CD4-positive, alpha-beta memory T cell (primary cell): ENCODE measurements at regions not wholly inside any gene's neighbourhood (a gene's known extent, or its start where the extent isn't known, plus 50 kb on each side); places are given as distances from the start of the nearest gene placed in this dataset.
"Not testable (repeated sequence)": the region's sequence is repeated elsewhere in the genome, so short reads cannot be mapped to it uniquely, and the experiment has no call there.

Experiments
- CTCF ChIA-PET: fragments of 350-600 bp; sonication (Branson Sonifier 250); formaldehyde crosslinking; loops from one replicate; lab custom pipeline; 2021; ENCODE audit warnings: inconsistent platforms; ENCODE audit not compliant: partially characterized antibody; lab: Charles Lee
- POLR2A ChIA-PET: fragments of 350-600 bp; sonication (Branson Sonifier 250); formaldehyde crosslinking; loops from one replicate; lab custom pipeline; 2021; ENCODE audit not compliant: partially characterized antibody; lab: Charles Lee
- DNase-seq, 5 donors: peaks; one replicate each; pipeline versions ENCODE4 v3.0.0 to v3.0.0-alpha.2; 2020 to 2022; ENCODE audit warnings: mixed read lengths in 1 of 5
- H3K27ac ChIP-seq: one replicate; pipeline ENCODE4 v1.7.0; 2013; ENCODE audit warnings: low read depth, low read length
- H3K27me3 ChIP-seq: 2 replicates; pipeline ENCODE4 v1.7.0; 2013; ENCODE audit warnings: mild to moderate bottlenecking, low read length, moderate library complexity; ENCODE audit not compliant: insufficient read depth
- H3K36me3 ChIP-seq: 2 replicates; pipeline ENCODE4 v1.7.0; 2013; ENCODE audit warnings: mild to moderate bottlenecking, low read length, moderate library complexity; ENCODE audit not compliant: insufficient read depth
- H3K4me1 ChIP-seq: 2 replicates; pipeline ENCODE4 v1.7.0; 2013; ENCODE audit warnings: mild to moderate bottlenecking, low read length, moderate library complexity; ENCODE audit not compliant: insufficient read depth
- H3K4me3 ChIP-seq, 2 donors: one replicate each; pipeline ENCODE4 v1.7.0; 2013; ENCODE audit warnings: low read length in 2 of 2, mild to moderate bottlenecking in 1 of 2
- H3K9me3 ChIP-seq, 2 donors: one replicate each; pipeline ENCODE4 v1.7.0; 2013; ENCODE audit warnings: low read length in 2 of 2, control low read depth in 1 of 2; ENCODE audit not compliant: control insufficient read depth in 1 of 2
- H3K27ac Mint-ChIP-seq, 7 donors: one replicate each; pipeline ENCODE4 v1.8.0; 2020 to 2021; ENCODE audit warnings: mixed read lengths in 7 of 7, mild to moderate bottlenecking in 6 of 7, inconsistent platforms in 3 of 7, moderate library complexity in 3 of 7
- H3K27me3 Mint-ChIP-seq, 2 donors: one replicate each; pipeline ENCODE4 v1.8.0; 2020 to 2021; ENCODE audit warnings: mixed read lengths in 2 of 2
- H3K36me3 Mint-ChIP-seq, 2 donors: one replicate each; pipeline ENCODE4 v1.8.0; 2020 to 2021; ENCODE audit warnings: mixed read lengths in 2 of 2, inconsistent platforms in 1 of 2, mild to moderate bottlenecking in 1 of 2
- H3K4me1 Mint-ChIP-seq, 4 donors: one replicate each; pipeline ENCODE4 v1.8.0; 2020 to 2021; ENCODE audit warnings: mixed read lengths in 4 of 4, mild to moderate bottlenecking in 1 of 4
- H3K4me3 Mint-ChIP-seq, 8 donors: one replicate each; pipeline ENCODE4 v1.8.0; 2020 to 2021; ENCODE audit warnings: mixed read lengths in 8 of 8, mild to moderate bottlenecking in 7 of 8, moderate library complexity in 6 of 8, inconsistent platforms in 3 of 8
- H3K9me3 Mint-ChIP-seq, 8 donors: one replicate each; pipeline ENCODE4 v1.8.0; 2020 to 2021; ENCODE audit warnings: mixed read lengths in 8 of 8, mild to moderate bottlenecking in 5 of 8, inconsistent platforms in 3 of 8, moderate library complexity in 1 of 8
- intact Hi-C: fragments of 100-400 bp; cut with micrococcal nuclease; formaldehyde crosslinking; loops from one replicate; pipeline ENCODE4 v1.15.1; 2023

DNA sequence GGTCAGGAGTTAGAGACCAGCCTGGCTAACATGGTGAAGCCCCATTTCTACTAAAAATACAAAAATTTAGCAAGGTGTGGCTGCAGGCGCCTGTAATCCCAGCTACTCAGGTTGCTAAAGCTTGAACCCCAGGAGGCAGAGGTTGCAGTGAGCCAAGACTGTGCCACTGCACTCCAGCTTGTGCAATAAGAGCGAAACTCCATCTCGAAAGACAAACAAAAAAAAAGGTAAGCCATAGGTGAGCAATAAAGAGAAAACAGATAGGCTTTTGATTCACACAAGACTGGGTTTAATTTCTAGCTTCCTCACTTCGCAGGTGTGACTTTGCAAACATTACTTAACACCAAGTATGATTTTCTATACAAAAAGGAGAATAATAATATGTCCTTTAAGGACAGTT lies 72.3 kb upstream of the ACBD5 start:
- Mint-ChIP-seq H3K4me3 (no peak overlapping the region), H3K27me3 (peaks cover 1 to 2% of the 10 kb centered on the region in 2 donors), H3K9me3 (no peaks in the 10 kb centered on the region), H3K4me1 (no peaks in the 10 kb centered on the region), H3K36me3 (no peaks in the 10 kb centered on the region), H3K27ac (no peak overlapping the region)
- Histone ChIP-seq H3K36me3 (no peaks in the 10 kb centered on the region), H3K4me1 (no peaks in the 10 kb centered on the region), H3K4me3 (no peak overlapping the region), H3K27ac (no peak overlapping the region), H3K27me3 (no peaks in the 10 kb centered on the region), H3K9me3 (no peaks in the 10 kb centered on the region)
- no peak for DNase-seq
- intact Hi-C loops: no loop called here
- POLR2A ChIA-PET: no interaction called here
- CTCF ChIA-PET: no interaction called here

DNA sequence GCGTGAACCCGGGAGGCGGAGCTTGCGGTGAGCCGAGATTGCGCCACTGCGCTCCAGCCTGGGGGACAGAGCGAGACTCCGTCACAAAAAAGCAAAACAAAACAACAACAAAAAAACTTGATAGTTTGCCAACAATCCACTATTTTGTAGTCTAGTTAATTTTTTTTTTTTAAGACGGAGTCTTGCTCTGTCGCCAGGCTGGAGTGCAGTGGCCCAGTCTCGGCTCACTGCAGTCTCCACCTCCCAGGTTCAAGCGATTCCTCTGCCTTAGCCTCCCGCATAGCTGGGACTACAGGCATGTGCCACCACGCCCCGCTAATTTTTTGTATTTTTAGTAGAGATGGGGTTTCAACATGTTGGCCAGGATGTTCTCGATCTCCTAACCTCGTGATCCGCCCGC lies 71.2 kb upstream of the ACBD5 start:
- intact Hi-C loops, H3K27me3 ChIP-seq, H3K4me1 ChIP-seq, H3K4me1 Mint-ChIP-seq, CTCF ChIA-PET, DNase-seq, H3K27me3 Mint-ChIP-seq, H3K27ac Mint-ChIP-seq, H3K27ac ChIP-seq, H3K9me3 Mint-ChIP-seq, H3K4me3 Mint-ChIP-seq, H3K36me3 Mint-ChIP-seq, POLR2A ChIA-PET, H3K4me3 ChIP-seq, H3K36me3 ChIP-seq, H3K9me3 ChIP-seq: not testable (repeated sequence)

DNA sequence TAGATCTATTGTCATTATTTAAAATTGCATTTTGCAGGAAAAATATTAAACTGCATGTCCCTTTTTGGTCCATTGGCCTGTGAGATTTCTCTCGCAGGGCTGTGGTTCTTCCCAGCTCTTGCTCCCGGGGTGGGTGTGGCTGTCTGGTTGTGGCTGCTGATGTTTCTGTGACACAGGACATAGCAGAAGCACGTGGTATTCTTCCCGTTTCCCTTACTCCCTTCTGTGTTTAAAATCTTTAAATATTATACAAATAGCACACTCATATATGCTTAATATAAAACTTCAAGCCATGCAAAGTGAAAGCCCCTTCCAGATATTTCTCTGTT lies 57.9 kb upstream of the ACBD5 start:
- H3K9me3 Mint-ChIP-seq, H3K9me3 ChIP-seq, H3K27ac Mint-ChIP-seq, POLR2A ChIA-PET, intact Hi-C loops, CTCF ChIA-PET, H3K27ac ChIP-seq, H3K36me3 ChIP-seq, H3K4me1 ChIP-seq, H3K4me1 Mint-ChIP-seq, H3K36me3 Mint-ChIP-seq, H3K4me3 ChIP-seq, H3K27me3 Mint-ChIP-seq, H3K4me3 Mint-ChIP-seq, H3K27me3 ChIP-seq, DNase-seq: not testable (repeated sequence)

DNA sequence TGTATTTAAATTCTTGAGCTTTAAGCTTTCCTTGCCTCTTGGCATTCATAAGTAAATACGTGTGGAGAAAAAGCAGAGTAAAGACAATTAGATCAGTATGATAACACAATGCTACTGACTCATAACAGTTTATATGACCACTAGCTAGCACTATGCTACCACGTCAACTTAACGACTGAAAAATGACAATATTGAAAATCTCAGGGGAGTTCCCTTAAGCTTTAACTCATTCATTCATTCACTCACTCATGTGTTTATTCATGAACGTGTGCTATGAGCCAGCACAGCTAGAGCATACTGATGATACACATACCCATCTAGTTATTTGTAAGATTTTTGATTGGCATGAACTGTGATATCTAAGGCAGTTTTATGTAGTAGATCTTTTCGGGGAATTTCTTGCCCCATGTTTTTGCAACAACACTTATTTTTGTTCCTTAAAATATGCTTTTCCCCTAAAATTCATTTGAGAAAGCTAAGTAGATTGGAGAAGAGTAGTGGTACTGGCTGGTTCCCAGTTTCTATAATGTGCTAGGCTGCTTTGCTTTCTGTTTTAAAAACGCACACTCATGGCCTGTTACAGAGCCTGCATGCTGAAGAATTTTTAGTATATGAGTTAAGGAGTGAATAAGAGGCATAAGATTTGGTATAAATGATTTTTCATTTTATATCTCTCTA lies 57.4 kb upstream of the ACBD5 start:
- peaks cover 0 to 2% (median 0%) of the 10 kb centered on the region in 8 donors for H3K9me3 Mint-ChIP-seq
- Histone ChIP-seq H3K27me3 (no peaks in the 10 kb centered on the region), H3K36me3 (no peaks in the 10 kb centered on the region), H3K27ac (no peak overlapping the region), H3K9me3 (no peaks in the 10 kb centered on the region), H3K4me3 (no peak overlapping the region), H3K4me1 (peaks cover 4% of the 10 kb centered on the region)
- no peaks in the 10 kb centered on the region for H3K36me3 Mint-ChIP-seq
- ChIA-PET POLR2A (no interaction called here), CTCF (no interaction called here)
- no peak overlapping the region for H3K4me3 Mint-ChIP-seq
- peaks cover 0 to 6% (median 3%) of the 10 kb centered on the region in 4 donors for H3K4me1 Mint-ChIP-seq
- no peak for DNase-seq
- H3K27ac Mint-ChIP-seq: no peak overlapping the region
- intact Hi-C loops: no loop called here
- H3K27me3 Mint-ChIP-seq: peaks cover 3 to 8% of the 10 kb centered on the region in 2 donors

DNA sequence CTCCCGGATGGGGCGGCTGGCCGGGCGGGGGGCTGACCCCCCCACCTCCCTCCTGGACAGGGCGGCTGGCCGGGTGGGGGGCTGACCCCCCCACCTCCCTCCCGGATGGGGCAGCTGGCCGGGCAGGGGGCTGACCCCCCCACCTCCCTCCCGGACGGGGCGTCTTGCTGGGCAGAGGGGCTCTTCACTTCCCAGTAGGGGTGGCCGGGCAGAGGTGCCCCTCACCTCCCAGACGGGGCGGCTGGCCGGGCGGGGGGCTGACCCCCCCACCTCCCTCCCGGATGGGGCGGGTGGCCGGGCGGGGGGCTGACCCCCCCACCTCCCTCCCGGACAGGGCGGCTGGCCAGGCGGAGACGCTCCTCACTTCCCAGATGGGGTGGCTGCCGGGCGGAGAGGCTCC lies 55.7 kb upstream of the ACBD5 start:
- H3K4me3 Mint-ChIP-seq, H3K27me3 Mint-ChIP-seq, CTCF ChIA-PET, DNase-seq, H3K4me1 ChIP-seq, H3K9me3 ChIP-seq, H3K27ac ChIP-seq, POLR2A ChIA-PET, H3K36me3 Mint-ChIP-seq, H3K27me3 ChIP-seq, H3K4me3 ChIP-seq, H3K27ac Mint-ChIP-seq, H3K9me3 Mint-ChIP-seq, H3K36me3 ChIP-seq, intact Hi-C loops: not testable (repeated sequence)
- H3K4me1 Mint-ChIP-seq: peaks cover 6 to 14% (median 10%) of the 10 kb centered on the region in 4 donors

DNA sequence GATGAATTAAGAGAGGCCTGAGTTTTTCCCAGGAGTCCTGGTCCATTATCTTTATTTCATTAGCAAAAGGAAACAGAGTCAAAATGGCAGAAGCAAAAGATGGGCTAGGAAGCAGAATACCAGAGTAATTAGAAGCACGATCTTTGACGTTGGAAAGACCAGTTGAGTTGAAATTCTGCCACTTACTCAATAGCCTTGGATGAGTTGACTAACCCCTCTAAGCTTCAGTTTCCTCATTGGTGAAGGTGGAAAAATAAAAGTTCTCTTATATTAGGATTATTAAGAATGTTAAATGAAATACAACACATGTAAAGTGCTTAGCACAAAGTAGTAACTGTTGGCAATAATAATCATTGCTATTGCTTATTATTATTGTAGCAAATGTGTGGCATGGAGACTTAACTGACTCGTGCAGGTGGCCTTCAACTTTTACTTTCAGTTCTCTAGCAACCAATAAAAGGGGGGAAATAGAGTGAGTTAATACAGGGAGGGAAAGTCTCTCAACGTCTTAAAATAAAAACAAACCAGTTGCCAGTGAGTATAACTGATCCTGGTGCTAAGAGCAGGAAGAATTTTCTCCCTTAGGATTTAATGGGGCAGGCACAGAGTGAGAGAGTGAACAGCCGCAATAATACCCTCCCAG lies 50.8 kb upstream of the ACBD5 start:
- H3K4me1 Mint-ChIP-seq: peaks cover 9 to 14% (median 11%) of the 10 kb centered on the region in 4 donors
- H3K4me1 ChIP-seq, H3K4me3 ChIP-seq, H3K9me3 Mint-ChIP-seq, H3K36me3 ChIP-seq, H3K36me3 Mint-ChIP-seq, intact Hi-C loops, H3K27ac ChIP-seq, POLR2A ChIA-PET, H3K27me3 ChIP-seq, H3K9me3 ChIP-seq, H3K27me3 Mint-ChIP-seq: not testable (repeated sequence)
- peak overlapping the region; percentile 65 to 81 (median 76) for H3K4me3 Mint-ChIP-seq
- CTCF ChIA-PET: interaction anchor here (1.1 kb wide), 1 partner anchor 564 kb away, joined by 3 read pairs; no protein-coding TSS in a partner anchor
- peak overlapping the region in 5 of 7 donors; percentile 52 to 73 (median 56) for H3K27ac Mint-ChIP-seq
- peak in 2 of 5 donors; percentile 12 to 15 for DNase-seq
